ENCODE measurements at regions not wholly inside any gene's neighbourhood (a gene's known extent, or its start where the extent isn't known, plus 50 kb on each side); places are given as distances from the start of the nearest gene placed in this dataset.

GRCh38 chr7:50208378-50208982, 96.0 kb upstream of the IKZF1 start:
- no peak overlapping the region for H3K27ac ChIP-seq
- TF ChIP-seq CTCF (conservative IDR thresholded peaks at IDR 0.05) (no peak), ZFX (IDR thresholded peaks at IDR 0.05) (no peak)

- TF ChIP-seq CTCF (conservative IDR thresholded peaks at IDR 0.05) (no peak), ZFX (IDR thresholded peaks at IDR 0.05) (no peak)
- H3K27ac ChIP-seq: no peak overlapping the region
These were observed 96.7 kb upstream of the IKZF1 start for GRCh38 chr7:50207686-50208255.

- H3K27ac ChIP-seq: no peak overlapping the region
- no peak for TF ChIP-seq CTCF (conservative IDR thresholded peaks at IDR 0.05)
- no peak for TF ChIP-seq ZFX (IDR thresholded peaks at IDR 0.05)
These were observed 97.3 kb upstream of the IKZF1 start for GRCh38 chr7:50207251-50207564.

- TF ChIP-seq ZFX (IDR thresholded peaks at IDR 0.05) (no peak), CTCF (conservative IDR thresholded peaks at IDR 0.05) (no peak)
- no peak overlapping the region for H3K27ac ChIP-seq
These were observed 97.9 kb upstream of the IKZF1 start for GRCh38 chr7:50206453-50207250.

GRCh38 chr7:50205011-50205410, 99.5 kb upstream of the IKZF1 start:
- no peak overlapping the region for H3K27ac ChIP-seq
- TF ChIP-seq ZFX (IDR thresholded peaks at IDR 0.05) (no peak), CTCF (conservative IDR thresholded peaks at IDR 0.05) (no peak)

- no peak overlapping the region for H3K27ac ChIP-seq
These were observed 99.9 kb upstream of the IKZF1 start for GRCh38 chr7:50204581-50204980.

More at GRCh38 chr7:50204581-50204980, 99.9 kb upstream of the IKZF1 start:
- TF ChIP-seq ZFX (IDR thresholded peaks at IDR 0.05) (no peak), CTCF (conservative IDR thresholded peaks at IDR 0.05) (no peak)
